HL-60 (cell line): ENCODE measurements at regions not wholly inside any gene's neighbourhood (a gene's known extent, or its start where the extent isn't known, plus 50 kb on each side); places are given as distances from the start of the nearest gene placed in this dataset.

ENCODE experiments used
- DNase-seq, 2 experiments: peaks; one replicate each; pipeline ENCODE4 v3.0.0-alpha.2; 2010 to 2020; ENCODE audit warnings: low read depth in 1 of 2, low spot score in 1 of 2
- H3K27ac ChIP-seq: fragments of 250-450 bp; sonication (Bioruptor Pico); replicated peaks from 2 replicates; pipeline ENCODE4 v1.5.1; 2020; ENCODE audit warnings: mild to moderate bottlenecking, moderate library complexity
- H3K27me3 ChIP-seq: fragments of 250-450 bp; sonication (Bioruptor Pico); 2 replicates; pipeline ENCODE4 v1.5.1; 2021; ENCODE audit warnings: mild to moderate bottlenecking, moderate library complexity; ENCODE audit not compliant: insufficient read depth, poor library complexity, severe bottlenecking
- H3K4me3 ChIP-seq: replicated peaks from 2 replicates; pipeline ENCODE4 v1.5.1; 2011; ENCODE audit warnings: mild to moderate bottlenecking, control low read depth, low read length; ENCODE audit not compliant: insufficient read depth
- CTCF ChIP-seq: IDR thresholded peaks from one replicate; pipeline ENCODE4 v1.5.1; 2011; ENCODE audit warnings: low read length, control low read depth, inconsistent platforms; ENCODE audit not compliant: insufficient read depth
- GABPA ChIP-seq: IDR thresholded peaks from 2 replicates; pipeline ENCODE4 v1.6.1; 2012; ENCODE audit warnings: low read depth
- POLR2AphosphoS5 ChIP-seq: IDR thresholded peaks from 2 replicates; pipeline ENCODE4 v1.6.1; 2012; ENCODE audit warnings: low read depth
- SPI1 ChIP-seq: IDR thresholded peaks from 2 replicates; pipeline ENCODE4 v1.6.1; 2012; ENCODE audit warnings: low read depth, mild to moderate bottlenecking, borderline replicate concordance
- TF ChIP-seq, protein P1 (sequence below): IDR thresholded peaks from 2 replicates; pipeline ENCODE4 v1.6.1; 2012; ENCODE audit warnings: low read depth; ENCODE audit not compliant: insufficient replicate concordance

GRCh38 chr9:11933926-11934325, 759.3 kb upstream of the TYRP1 start:
- Histone ChIP-seq H3K27me3 (no peaks in the 10 kb centered on the region), H3K4me3 (no peak overlapping the region), H3K27ac (no peak overlapping the region)
- TF ChIP-seq, protein P1, sequence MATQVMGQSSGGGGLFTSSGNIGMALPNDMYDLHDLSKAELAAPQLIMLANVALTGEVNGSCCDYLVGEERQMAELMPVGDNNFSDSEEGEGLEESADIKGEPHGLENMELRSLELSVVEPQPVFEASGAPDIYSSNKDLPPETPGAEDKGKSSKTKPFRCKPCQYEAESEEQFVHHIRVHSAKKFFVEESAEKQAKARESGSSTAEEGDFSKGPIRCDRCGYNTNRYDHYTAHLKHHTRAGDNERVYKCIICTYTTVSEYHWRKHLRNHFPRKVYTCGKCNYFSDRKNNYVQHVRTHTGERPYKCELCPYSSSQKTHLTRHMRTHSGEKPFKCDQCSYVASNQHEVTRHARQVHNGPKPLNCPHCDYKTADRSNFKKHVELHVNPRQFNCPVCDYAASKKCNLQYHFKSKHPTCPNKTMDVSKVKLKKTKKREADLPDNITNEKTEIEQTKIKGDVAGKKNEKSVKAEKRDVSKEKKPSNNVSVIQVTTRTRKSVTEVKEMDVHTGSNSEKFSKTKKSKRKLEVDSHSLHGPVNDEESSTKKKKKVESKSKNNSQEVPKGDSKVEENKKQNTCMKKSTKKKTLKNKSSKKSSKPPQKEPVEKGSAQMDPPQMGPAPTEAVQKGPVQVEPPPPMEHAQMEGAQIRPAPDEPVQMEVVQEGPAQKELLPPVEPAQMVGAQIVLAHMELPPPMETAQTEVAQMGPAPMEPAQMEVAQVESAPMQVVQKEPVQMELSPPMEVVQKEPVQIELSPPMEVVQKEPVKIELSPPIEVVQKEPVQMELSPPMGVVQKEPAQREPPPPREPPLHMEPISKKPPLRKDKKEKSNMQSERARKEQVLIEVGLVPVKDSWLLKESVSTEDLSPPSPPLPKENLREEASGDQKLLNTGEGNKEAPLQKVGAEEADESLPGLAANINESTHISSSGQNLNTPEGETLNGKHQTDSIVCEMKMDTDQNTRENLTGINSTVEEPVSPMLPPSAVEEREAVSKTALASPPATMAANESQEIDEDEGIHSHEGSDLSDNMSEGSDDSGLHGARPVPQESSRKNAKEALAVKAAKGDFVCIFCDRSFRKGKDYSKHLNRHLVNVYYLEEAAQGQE, result no peak
- no peak for TF ChIP-seq GABPA
- TF ChIP-seq SPI1, result no peak
- DNase-seq, result no peak

DNA sequence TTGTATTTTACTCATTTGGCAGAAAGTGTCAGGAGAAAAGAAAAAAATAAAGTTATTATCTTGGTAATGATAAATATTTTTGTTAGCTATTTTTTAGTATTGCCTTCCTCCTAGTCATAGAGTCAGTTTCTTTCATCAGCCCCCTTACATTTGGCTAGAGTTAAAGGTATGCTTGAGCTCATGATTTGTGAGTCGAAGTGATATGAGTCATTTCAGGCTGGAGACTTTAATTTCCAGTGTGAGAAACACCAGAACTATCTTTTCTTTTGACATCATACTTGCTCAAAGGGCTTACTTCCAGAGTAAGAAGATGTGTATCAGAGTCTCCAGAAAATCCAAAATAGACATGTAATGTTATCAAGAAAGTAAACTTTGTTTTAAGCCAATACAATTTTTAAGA, 746.7 kb upstream of the TYRP1 start:
- no peak for DNase-seq
- Histone ChIP-seq H3K4me3 (no peak overlapping the region), H3K27me3 (no peaks in the 10 kb centered on the region), H3K27ac (no peak overlapping the region)
- TF ChIP-seq, protein P1, result no peak
- TF ChIP-seq CTCF (no peak), SPI1 (no peak), POLR2AphosphoS5 (no peak), GABPA (no peak)

- Histone ChIP-seq H3K27ac (no peak overlapping the region), H3K4me3 (no peak overlapping the region), H3K27me3 (no peaks in the 10 kb centered on the region)
- no peak for DNase-seq
- TF ChIP-seq SPI1, result no peak
- TF ChIP-seq, protein P1, result no peak
- no peak for TF ChIP-seq CTCF
- TF ChIP-seq GABPA, result no peak
- no peak for TF ChIP-seq POLR2AphosphoS5
Observed at GRCh38 chr9:11962327-11962726, 730.9 kb upstream of the TYRP1 start.

GRCh38 chr9:11966786-11967185, 726.4 kb upstream of the TYRP1 start:
- no peak for TF ChIP-seq POLR2AphosphoS5
- TF ChIP-seq CTCF, result no peak
- TF ChIP-seq, protein P1, result no peak
- no peak for TF ChIP-seq GABPA
- TF ChIP-seq SPI1, result no peak
- no peaks in the 10 kb centered on the region for H3K27me3 ChIP-seq
- no peak for DNase-seq
- H3K4me3 ChIP-seq, result no peak overlapping the region
- no peak overlapping the region for H3K27ac ChIP-seq
